ENCODE measurements at regions not wholly inside any gene's neighbourhood (a gene's known extent, or its start where the extent isn't known, plus 50 kb on each side); places are given as distances from the start of the nearest gene placed in this dataset.

DNA sequence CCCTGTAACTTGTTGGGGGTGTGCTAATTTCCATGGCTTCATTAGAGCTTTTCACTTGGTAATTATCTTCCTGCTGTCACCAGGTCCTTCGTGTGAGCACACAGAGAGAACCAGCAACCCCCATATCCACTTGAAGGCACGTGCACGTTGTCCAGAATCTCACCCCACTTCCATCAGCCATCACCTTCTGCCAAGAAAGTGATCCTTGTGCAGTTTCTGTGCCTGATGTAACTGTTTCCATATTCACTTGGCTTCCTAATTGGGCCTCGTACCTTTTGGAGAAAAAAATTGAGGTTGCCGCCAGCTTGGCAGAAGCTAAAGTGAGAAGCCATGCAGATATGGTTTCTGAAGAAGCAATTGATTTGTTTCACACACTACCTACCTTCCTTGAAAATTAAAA, 153.7 kb upstream of the TSHZ2 start:
- no peak overlapping the region for H3K4me3 ChIP-seq (ENCODE audit: low read depth, low read length)
- TF ChIP-seq, protein P1, sequence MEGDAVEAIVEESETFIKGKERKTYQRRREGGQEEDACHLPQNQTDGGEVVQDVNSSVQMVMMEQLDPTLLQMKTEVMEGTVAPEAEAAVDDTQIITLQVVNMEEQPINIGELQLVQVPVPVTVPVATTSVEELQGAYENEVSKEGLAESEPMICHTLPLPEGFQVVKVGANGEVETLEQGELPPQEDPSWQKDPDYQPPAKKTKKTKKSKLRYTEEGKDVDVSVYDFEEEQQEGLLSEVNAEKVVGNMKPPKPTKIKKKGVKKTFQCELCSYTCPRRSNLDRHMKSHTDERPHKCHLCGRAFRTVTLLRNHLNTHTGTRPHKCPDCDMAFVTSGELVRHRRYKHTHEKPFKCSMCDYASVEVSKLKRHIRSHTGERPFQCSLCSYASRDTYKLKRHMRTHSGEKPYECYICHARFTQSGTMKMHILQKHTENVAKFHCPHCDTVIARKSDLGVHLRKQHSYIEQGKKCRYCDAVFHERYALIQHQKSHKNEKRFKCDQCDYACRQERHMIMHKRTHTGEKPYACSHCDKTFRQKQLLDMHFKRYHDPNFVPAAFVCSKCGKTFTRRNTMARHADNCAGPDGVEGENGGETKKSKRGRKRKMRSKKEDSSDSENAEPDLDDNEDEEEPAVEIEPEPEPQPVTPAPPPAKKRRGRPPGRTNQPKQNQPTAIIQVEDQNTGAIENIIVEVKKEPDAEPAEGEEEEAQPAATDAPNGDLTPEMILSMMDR (IDR thresholded peaks at IDR 0.05; ENCODE audit: low read depth, low read length, missing control alignments): no peak
- DNase-seq (ENCODE audit: low read depth): no peak
- in situ Hi-C loops (cut with HindIII; ENCODE audit: low sequenced_read_pairs): no loop called here

DNA sequence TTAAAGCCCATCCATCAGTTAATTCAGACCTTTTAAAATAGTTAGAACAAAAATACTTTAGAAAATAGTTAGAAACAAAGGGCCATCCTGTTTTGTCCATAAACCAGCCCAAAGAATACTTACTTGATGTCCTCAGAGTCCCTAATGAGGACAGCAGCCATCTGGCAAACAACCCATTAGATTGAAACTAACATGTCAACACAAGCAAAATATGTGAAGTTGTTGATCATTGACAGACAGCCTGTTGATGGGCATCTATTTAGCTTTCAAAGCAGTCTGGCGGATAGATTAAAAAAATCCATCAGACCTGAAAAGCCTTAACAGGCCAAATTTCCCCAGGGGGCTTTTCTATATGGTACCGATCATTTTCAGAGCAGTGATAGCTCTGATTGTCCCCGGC, 154.2 kb upstream of the TSHZ2 start:
- in situ Hi-C loops (cut with HindIII; ENCODE audit: low sequenced_read_pairs): no loop called here
- TF ChIP-seq, protein P1 (IDR thresholded peaks at IDR 0.05; ENCODE audit: low read depth, low read length, missing control alignments): no peak
- no peak overlapping the region for H3K4me3 ChIP-seq (ENCODE audit: low read depth, low read length)

DNA sequence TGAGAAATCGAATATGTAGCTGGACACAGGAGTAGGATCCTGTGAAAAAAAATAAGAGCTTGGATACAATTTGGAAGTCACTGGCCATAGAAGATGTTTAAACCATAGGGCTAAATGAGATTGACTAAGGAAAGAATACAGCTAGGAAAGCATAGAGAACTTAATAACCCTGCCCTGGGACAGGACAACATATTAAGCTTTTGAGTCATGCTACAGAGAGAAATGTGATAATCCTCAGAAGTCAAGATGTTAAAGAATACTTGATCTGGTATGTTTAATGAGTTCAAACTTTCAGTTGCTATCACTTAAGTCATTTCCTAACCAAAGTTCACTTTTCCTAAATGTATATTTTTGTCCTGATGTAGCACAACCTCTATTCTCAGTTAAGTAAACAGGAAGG, 154.6 kb upstream of the TSHZ2 start:
- in situ Hi-C loops (cut with HindIII; ENCODE audit: low sequenced_read_pairs): no loop called here
- H3K4me3 ChIP-seq (ENCODE audit: low read depth, low read length): no peak overlapping the region
- TF ChIP-seq, protein P1 (IDR thresholded peaks at IDR 0.05; ENCODE audit: low read depth, low read length, missing control alignments): no peak
- no peak for DNase-seq (ENCODE audit: low read depth)

More for the DNA sequence above, 154.2 kb upstream of the TSHZ2 start:
- DNase-seq (ENCODE audit: low read depth): no peak

DNA sequence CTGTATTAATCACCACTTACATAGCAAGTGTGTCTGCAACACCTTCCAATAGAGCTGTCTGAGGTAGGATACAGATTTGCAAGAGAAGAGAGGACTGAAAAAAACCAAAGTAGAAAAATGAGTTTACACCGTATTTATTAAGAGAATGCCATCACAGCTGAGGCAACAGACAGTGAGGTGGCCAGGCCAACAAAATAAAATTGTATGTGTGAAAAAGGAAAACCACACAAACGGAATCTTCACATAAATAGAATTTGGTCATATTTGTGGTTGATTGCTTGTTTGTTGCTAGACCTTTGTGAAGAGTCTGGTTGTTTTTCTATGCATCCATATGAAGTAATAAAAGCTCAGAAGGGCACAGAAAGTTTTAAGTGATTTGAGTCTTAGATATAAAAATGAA, 157.8 kb upstream of the TSHZ2 start:
- H3K4me3 ChIP-seq (ENCODE audit: low read depth, low read length): no peak overlapping the region
- TF ChIP-seq, protein P1 (IDR thresholded peaks at IDR 0.05; ENCODE audit: low read depth, low read length, missing control alignments): no peak
- no peak for DNase-seq (ENCODE audit: low read depth)
- in situ Hi-C loops (cut with HindIII; ENCODE audit: low sequenced_read_pairs): no loop called here

DNA sequence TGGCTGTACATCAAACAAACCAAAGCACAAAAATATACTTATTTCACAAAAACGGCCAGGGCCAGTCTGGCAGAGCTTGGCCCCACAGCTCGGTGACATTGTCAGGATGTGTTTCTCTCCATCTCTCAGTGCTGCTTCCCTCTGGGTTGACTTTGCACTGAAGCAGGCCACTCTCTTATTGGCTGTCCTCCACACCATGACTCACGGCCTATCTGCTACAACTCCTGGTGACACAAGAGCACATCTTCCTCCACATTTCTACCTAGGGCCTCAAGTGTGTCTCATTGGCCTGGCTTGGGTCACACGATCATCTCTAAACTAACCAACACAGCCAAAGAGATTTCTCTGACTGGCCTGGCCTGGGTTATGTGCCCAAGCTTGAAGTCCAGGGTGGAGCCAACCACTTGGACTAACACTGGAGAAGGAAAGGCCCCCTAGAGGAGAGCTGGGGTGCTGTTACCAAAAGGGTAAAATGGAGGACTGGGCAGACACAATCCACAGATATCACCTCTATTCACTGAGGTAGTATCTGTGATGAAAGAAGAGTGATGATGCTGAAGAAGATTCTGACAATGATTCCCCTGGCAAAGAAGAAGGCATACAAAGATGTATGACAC, 159.8 kb upstream of the TSHZ2 start:
- H3K4me3 ChIP-seq (ENCODE audit: low read depth, low read length): no peak overlapping the region
- DNase-seq (ENCODE audit: low read depth): no peak
- TF ChIP-seq, protein P1 (IDR thresholded peaks at IDR 0.05; ENCODE audit: low read depth, low read length, missing control alignments): no peak
- in situ Hi-C loops (cut with HindIII; ENCODE audit: low sequenced_read_pairs): no loop called here

DNA sequence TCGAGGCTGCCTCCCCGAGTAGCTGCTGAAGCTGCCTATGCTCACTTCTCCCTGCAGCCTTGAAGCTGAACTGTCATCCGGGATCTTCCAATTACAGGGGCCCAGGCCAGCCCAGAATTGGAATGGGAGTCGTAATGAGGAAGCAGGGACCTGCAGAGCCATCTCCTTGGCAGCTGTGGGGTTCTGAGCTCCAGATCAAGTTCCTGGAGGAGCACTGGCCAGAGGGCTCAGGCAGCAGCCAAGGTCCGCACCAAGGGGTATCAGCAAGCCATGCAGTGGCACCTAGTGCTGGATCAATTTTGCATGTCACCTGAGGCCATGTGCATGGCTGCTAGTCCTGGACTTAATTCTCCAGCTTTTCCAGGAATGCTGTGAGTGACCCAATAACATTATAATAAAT, 163.2 kb upstream of the TSHZ2 start:
- no peak for DNase-seq (ENCODE audit: low read depth)
- TF ChIP-seq, protein P1 (IDR thresholded peaks at IDR 0.05; ENCODE audit: low read depth, low read length, missing control alignments): no peak
- H3K4me3 ChIP-seq (ENCODE audit: low read depth, low read length): no peak overlapping the region
- in situ Hi-C loops (cut with HindIII; ENCODE audit: low sequenced_read_pairs): no loop called here
